ENCODE measurements at regions not wholly inside any gene's neighbourhood (a gene's known extent, or its start where the extent isn't known, plus 50 kb on each side); places are given as distances from the start of the nearest gene placed in this dataset.

DNA sequence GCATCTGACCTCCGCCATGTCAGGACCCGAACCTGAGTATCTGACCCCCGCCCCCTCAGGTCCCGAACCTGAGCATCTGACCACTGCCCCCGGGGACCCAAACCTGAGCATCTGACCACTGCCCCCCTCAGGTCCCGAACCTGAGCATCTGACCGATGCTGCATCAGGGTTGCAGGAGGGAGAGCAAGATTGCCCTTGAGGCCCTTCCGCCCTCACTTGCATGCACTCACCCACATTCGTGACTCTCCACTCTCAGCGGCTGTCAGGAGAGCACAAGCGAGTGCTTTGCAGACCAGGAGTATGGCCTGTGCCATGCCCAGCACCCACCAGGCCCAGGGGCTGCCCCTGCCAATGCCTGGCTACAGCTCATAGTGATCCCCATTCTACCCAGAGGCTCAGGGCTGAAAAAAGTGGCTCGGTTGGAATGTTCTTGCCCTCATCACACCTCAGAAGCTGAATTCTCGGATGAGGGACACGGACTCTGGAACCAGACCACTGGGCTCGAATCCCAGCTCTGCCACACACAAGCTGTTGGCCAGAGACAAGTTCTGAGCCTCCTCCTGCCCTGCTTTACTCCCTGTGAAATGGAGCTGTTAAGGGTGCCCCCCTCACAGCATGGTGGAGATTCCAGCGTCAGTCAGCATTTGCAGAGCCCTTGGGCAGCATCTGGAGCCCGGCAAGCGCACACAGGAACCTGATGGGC lies 82.1 kb downstream of the DLL1 start:
- no peaks in the 10 kb centered on the region for H3K27me3 ChIP-seq (ENCODE audit: insufficient read depth, low read length)
- WGBS (ENCODE audit: extremely low coverage, insufficient coverage, insufficient read length): no CpG with 5 or more reads among the region's 18 CpGs

GRCh38 chr6:170208182-170208601 lies 82.7 kb downstream of the DLL1 start:
- H2BK5ac ChIP-seq (ENCODE audit: low read depth, low read length, poor library complexity): no peak overlapping the region
- no peaks in the 10 kb centered on the region for H3K4me1 ChIP-seq (ENCODE audit: control insufficient read depth in 1 of 2, insufficient read depth in 2 of 2, low read length in 2 of 2)
- H3K9ac ChIP-seq (ENCODE audit: low read length): no peak overlapping the region
- H2BK12ac ChIP-seq (ENCODE audit: low read length): no peak overlapping the region
- no peak overlapping the region for H4K12ac ChIP-seq (ENCODE audit: low read depth, low read length)
- no peaks in the 10 kb centered on the region for H3K79me1 ChIP-seq (ENCODE audit: low read length)
- H3K14ac ChIP-seq (ENCODE audit: low read length): no peak overlapping the region
- H3K27me3 ChIP-seq (ENCODE audit: insufficient read depth, low read length): no peaks in the 10 kb centered on the region
- H3K36me3 ChIP-seq (ENCODE audit: control insufficient read depth in 1 of 2, insufficient read depth in 2 of 2, low read length in 2 of 2): no peaks in the 10 kb centered on the region
- no peak overlapping the region for H4K91ac ChIP-seq (ENCODE audit: low read depth, low read length)
- H3K9me3 ChIP-seq (ENCODE audit: insufficient read depth, low read depth, low read length): peaks cover 10% of the 10 kb centered on the region
- no peaks in the 10 kb centered on the region for H3K79me2 ChIP-seq (ENCODE audit: control insufficient read depth, insufficient read depth, low read length, poor library complexity)
- H2AK5ac ChIP-seq (ENCODE audit: low read length): no peak overlapping the region
- no peak for DNase-seq
- no peak overlapping the region for H4K8ac ChIP-seq (ENCODE audit: low read depth, low read length)
- H3K4me3 ChIP-seq (ENCODE audit: low read depth, low read length): no peak overlapping the region
- H3K4ac ChIP-seq (ENCODE audit: low read depth, low read length): no peak overlapping the region
- no peak overlapping the region for H2BK120ac ChIP-seq (ENCODE audit: insufficient read depth, low read length, poor library complexity)
- WGBS (ENCODE audit: extremely low coverage, insufficient coverage, insufficient read length): no CpG with 5 or more reads among the region's 15 CpGs
- no peak overlapping the region for H3K27ac ChIP-seq (ENCODE audit: low read depth, low read length)
- no peak overlapping the region for H3K4me2 ChIP-seq (ENCODE audit: low read length)
- H3K18ac ChIP-seq (ENCODE audit: low read length): no peak overlapping the region
- H2AFZ ChIP-seq (ENCODE audit: insufficient read depth, low read length, poor library complexity): no peak overlapping the region
- H3K23ac ChIP-seq (ENCODE audit: low read length): no peak overlapping the region

More for the DNA sequence above, 82.1 kb downstream of the DLL1 start:
- H4K91ac ChIP-seq (ENCODE audit: low read depth, low read length): no peak overlapping the region
- no peak overlapping the region for H2BK12ac ChIP-seq (ENCODE audit: low read length)
- H2BK5ac ChIP-seq (ENCODE audit: low read depth, low read length, poor library complexity): no peak overlapping the region
- no peak for DNase-seq
- H4K12ac ChIP-seq (ENCODE audit: low read depth, low read length): no peak overlapping the region
- H3K14ac ChIP-seq (ENCODE audit: low read length): no peak overlapping the region
- H4K8ac ChIP-seq (ENCODE audit: low read depth, low read length): no peak overlapping the region
- H2AK5ac ChIP-seq (ENCODE audit: low read length): no peak overlapping the region
- H3K4ac ChIP-seq (ENCODE audit: low read depth, low read length): no peak overlapping the region
- no peaks in the 10 kb centered on the region for H3K36me3 ChIP-seq (ENCODE audit: control insufficient read depth in 1 of 2, insufficient read depth in 2 of 2, low read length in 2 of 2)
- H3K4me1 ChIP-seq (ENCODE audit: control insufficient read depth in 1 of 2, insufficient read depth in 2 of 2, low read length in 2 of 2): no peaks in the 10 kb centered on the region
- no peak overlapping the region for H2BK120ac ChIP-seq (ENCODE audit: insufficient read depth, low read length, poor library complexity)
- H3K9me3 ChIP-seq (ENCODE audit: insufficient read depth, low read depth, low read length): peaks cover 10% of the 10 kb centered on the region
- H3K23ac ChIP-seq (ENCODE audit: low read length): no peak overlapping the region
- no peak overlapping the region for H2AFZ ChIP-seq (ENCODE audit: insufficient read depth, low read length, poor library complexity)
- no peak overlapping the region for H3K27ac ChIP-seq (ENCODE audit: low read depth, low read length)
- no peaks in the 10 kb centered on the region for H3K79me1 ChIP-seq (ENCODE audit: low read length)
- H3K79me2 ChIP-seq (ENCODE audit: control insufficient read depth, insufficient read depth, low read length, poor library complexity): no peaks in the 10 kb centered on the region
- H3K9ac ChIP-seq (ENCODE audit: low read length): no peak overlapping the region
- no peak overlapping the region for H3K4me3 ChIP-seq (ENCODE audit: low read depth, low read length)
- H3K18ac ChIP-seq (ENCODE audit: low read length): no peak overlapping the region
- H3K4me2 ChIP-seq (ENCODE audit: low read length): no peak overlapping the region

GRCh38 chr6:170207586-170208181 lies 83.2 kb downstream of the DLL1 start:
- no peak overlapping the region for H2BK5ac ChIP-seq (ENCODE audit: low read depth, low read length, poor library complexity)
- H3K27ac ChIP-seq (ENCODE audit: low read depth, low read length): no peak overlapping the region
- H3K18ac ChIP-seq (ENCODE audit: low read length): no peak overlapping the region
- H3K4me1 ChIP-seq (ENCODE audit: control insufficient read depth in 1 of 2, insufficient read depth in 2 of 2, low read length in 2 of 2): peaks cover 0 to 2% of the 10 kb centered on the region in 2 experiments
- H4K8ac ChIP-seq (ENCODE audit: low read depth, low read length): no peak overlapping the region
- no peaks in the 10 kb centered on the region for H3K27me3 ChIP-seq (ENCODE audit: insufficient read depth, low read length)
- H3K9ac ChIP-seq (ENCODE audit: low read length): no peak overlapping the region
- no peak overlapping the region for H4K12ac ChIP-seq (ENCODE audit: low read depth, low read length)
- H2BK120ac ChIP-seq (ENCODE audit: insufficient read depth, low read length, poor library complexity): no peak overlapping the region
- H3K4me2 ChIP-seq (ENCODE audit: low read length): no peak overlapping the region
- H3K79me2 ChIP-seq (ENCODE audit: control insufficient read depth, insufficient read depth, low read length, poor library complexity): no peaks in the 10 kb centered on the region
- H3K4me3 ChIP-seq (ENCODE audit: low read depth, low read length): no peak overlapping the region
- no peak overlapping the region for H4K91ac ChIP-seq (ENCODE audit: low read depth, low read length)
- no peak overlapping the region for H3K23ac ChIP-seq (ENCODE audit: low read length)
- no CpG with 5 or more reads among the region's 10 CpGs for WGBS (ENCODE audit: extremely low coverage, insufficient coverage, insufficient read length)
- H3K4ac ChIP-seq (ENCODE audit: low read depth, low read length): no peak overlapping the region
- no peak overlapping the region for H3K14ac ChIP-seq (ENCODE audit: low read length)
- H2AFZ ChIP-seq (ENCODE audit: insufficient read depth, low read length, poor library complexity): no peak overlapping the region
- no peak for DNase-seq
- H2BK12ac ChIP-seq (ENCODE audit: low read length): no peak overlapping the region
- H2AK5ac ChIP-seq (ENCODE audit: low read length): no peak overlapping the region
- no peaks in the 10 kb centered on the region for H3K79me1 ChIP-seq (ENCODE audit: low read length)
- H3K36me3 ChIP-seq (ENCODE audit: control insufficient read depth in 1 of 2, insufficient read depth in 2 of 2, low read length in 2 of 2): no peaks in the 10 kb centered on the region
- peaks cover 10% of the 10 kb centered on the region for H3K9me3 ChIP-seq (ENCODE audit: insufficient read depth, low read depth, low read length)

DNA sequence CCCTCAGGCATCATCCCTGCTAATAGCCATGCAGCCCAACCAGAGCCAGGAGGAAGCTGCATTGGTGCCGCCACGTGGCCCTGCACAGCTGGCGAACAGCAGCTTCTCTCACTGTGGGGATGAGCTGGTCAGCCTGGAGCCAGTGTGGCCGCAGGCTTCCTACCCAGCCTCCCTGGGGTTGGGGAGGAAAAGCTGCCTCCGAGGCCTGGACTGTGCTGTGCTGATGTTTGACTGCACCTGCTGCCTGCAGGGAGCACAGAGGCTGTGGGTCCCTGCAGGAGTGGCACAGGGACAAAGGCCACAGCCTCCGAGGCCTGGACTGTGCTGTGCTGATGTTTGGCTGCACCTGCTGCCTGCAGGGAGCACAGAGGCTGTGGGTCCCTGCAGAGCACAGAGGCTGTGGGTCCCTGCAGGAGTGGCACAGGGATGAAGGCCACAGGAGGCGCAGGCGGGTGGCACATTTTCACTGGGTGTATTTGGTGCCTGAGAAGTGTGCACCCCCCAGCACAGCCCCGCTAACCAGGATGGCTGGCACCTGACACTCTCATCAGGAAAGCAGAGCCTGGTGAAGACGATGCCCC lies 83.9 kb downstream of the DLL1 start:
- Histone ChIP-seq H3K27ac (ENCODE audit: low read depth, low read length) (no peak overlapping the region), H3K4ac (ENCODE audit: low read depth, low read length) (no peak overlapping the region), H3K79me1 (ENCODE audit: low read length) (no peaks in the 10 kb centered on the region), H2BK5ac (ENCODE audit: low read depth, low read length, poor library complexity) (no peak overlapping the region), H3K4me1 (ENCODE audit: control insufficient read depth in 1 of 2, insufficient read depth in 2 of 2, low read length in 2 of 2) (peaks cover 0 to 3% of the 10 kb centered on the region in 2 experiments), H2BK12ac (ENCODE audit: low read length) (no peak overlapping the region), H4K12ac (ENCODE audit: low read depth, low read length) (no peak overlapping the region), H2AK5ac (ENCODE audit: low read length) (no peak overlapping the region), H3K18ac (ENCODE audit: low read length) (no peak overlapping the region), H2BK120ac (ENCODE audit: insufficient read depth, low read length, poor library complexity) (no peak overlapping the region), H3K23ac (ENCODE audit: low read length) (no peak overlapping the region), H3K4me3 (ENCODE audit: low read depth, low read length) (no peak overlapping the region), H3K27me3 (ENCODE audit: insufficient read depth, low read length) (no peaks in the 10 kb centered on the region), H3K36me3 (ENCODE audit: control insufficient read depth in 1 of 2, insufficient read depth in 2 of 2, low read length in 2 of 2) (no peaks in the 10 kb centered on the region), H4K91ac (ENCODE audit: low read depth, low read length) (no peak overlapping the region), H2AFZ (ENCODE audit: insufficient read depth, low read length, poor library complexity) (no peak overlapping the region), H3K14ac (ENCODE audit: low read length) (no peak overlapping the region), H3K4me2 (ENCODE audit: low read length) (no peak overlapping the region), H3K9ac (ENCODE audit: low read length) (no peak overlapping the region), H4K8ac (ENCODE audit: low read depth, low read length) (no peak overlapping the region), H3K9me3 (ENCODE audit: insufficient read depth, low read depth, low read length) (peaks cover 10% of the 10 kb centered on the region), H3K79me2 (ENCODE audit: control insufficient read depth, insufficient read depth, low read length, poor library complexity) (no peaks in the 10 kb centered on the region)
- no peak for DNase-seq
- WGBS (ENCODE audit: extremely low coverage, insufficient coverage, insufficient read length): no CpG with 5 or more reads among the region's 10 CpGs

Measured in trophoblast cell (in vitro differentiated cells and primary cell).